NCI-H1417 (cell line): ENCODE measurements at regions not wholly inside any gene's neighbourhood (a gene's known extent, or its start where the extent isn't known, plus 50 kb on each side); places are given as distances from the start of the nearest gene placed in this dataset.
"Not testable (repeated sequence)": the region's sequence is repeated elsewhere in the genome, so short reads cannot be mapped to it uniquely, and the experiment has no call there.

Experiments used
- DNase-seq, 3 experiments: peaks; one replicate each; lab custom pipeline; 2025; lab: John Stamatoyannopoulos, UW

GRCh38 chr14:82963756-82964155 is 1430.1 kb upstream of the SEL1L start:
- no peak for DNase-seq

DNA sequence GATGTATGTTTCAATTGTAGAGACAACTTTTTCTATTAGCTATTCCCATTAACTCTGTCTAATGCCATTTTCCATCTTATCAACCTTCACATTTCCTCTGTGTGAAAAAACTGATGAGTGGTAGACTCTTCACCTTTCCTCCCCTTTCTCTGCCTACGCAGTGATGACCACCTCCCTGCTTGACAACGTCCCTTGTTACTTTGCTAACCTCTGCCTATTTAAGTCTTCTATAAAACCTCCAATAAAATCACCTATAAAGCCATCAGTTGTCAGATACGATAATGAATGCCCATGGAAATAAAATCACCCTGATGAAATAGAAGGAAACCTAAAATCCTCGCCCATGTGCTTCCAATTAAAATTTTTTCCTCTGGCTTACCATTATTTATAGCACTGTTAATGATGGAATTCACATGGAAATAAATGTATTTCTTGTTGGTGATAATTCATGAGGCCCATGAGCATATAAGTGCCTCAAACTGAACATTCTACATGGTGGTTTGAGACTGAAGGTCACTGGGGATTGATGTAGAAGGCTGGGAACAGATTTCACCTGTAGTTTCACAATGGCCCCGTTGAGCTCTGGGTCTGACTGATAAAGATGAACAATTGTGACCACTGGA is 1454.0 kb upstream of the SEL1L start:
- DNase-seq = no peak

DNA sequence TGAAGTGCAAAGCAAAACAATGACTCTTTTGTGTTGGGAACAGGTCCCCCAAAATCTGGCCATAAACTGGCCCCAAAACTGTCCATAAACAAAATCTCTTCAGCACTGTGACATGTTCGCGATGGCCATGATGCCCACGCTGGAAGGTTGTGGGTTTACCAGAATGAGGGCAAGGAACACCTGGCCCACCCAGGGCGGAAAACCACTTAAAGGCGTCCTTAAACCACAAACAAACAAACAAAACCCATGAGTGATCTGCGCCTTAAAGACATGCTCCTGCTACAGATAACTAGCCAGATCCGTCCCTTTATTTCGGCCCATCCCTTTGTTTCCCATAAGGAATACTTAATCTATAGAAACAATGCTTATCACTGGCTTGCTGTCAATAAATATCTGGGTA is 1460.9 kb upstream of the SEL1L start:
- not testable (repeated sequence) for DNase-seq

GRCh38 chr14:82999802-83000201 is 1466.1 kb upstream of the SEL1L start:
- DNase-seq = peak in 1 of 3 experiments; percentile 44

DNA sequence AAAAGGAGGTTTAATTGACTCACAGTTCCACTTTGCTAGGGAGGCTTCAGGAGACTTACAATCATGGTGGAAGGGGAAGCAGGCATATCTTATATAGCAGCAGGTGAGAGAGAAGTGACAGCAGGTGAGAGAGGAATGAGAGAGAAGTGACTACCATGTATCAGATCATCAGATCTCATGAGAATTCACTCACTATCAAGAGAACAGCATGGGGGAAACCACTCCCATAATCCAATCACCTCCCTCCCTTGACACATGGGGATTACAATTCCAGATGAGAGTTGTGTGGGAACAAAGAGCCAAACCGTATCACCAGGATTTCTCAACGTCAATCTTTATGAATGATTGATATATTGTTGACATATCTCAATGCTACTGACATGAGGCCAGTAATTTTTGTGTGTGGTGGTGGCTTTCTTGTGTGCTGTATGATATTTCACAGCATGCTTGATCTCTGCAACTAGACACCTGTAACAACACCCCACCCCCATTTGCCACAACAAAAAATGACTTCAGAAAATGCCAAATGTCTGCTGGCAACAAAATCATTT is 1470.9 kb upstream of the SEL1L start:
- no peak for DNase-seq

- DNase-seq = no peak
These were observed 1472.5 kb upstream of the SEL1L start for GRCh38 chr14:83006121-83006670.

- DNase-seq = not testable (repeated sequence)
These were observed 1473.4 kb upstream of the SEL1L start for GRCh38 chr14:83007052-83007451.

DNA sequence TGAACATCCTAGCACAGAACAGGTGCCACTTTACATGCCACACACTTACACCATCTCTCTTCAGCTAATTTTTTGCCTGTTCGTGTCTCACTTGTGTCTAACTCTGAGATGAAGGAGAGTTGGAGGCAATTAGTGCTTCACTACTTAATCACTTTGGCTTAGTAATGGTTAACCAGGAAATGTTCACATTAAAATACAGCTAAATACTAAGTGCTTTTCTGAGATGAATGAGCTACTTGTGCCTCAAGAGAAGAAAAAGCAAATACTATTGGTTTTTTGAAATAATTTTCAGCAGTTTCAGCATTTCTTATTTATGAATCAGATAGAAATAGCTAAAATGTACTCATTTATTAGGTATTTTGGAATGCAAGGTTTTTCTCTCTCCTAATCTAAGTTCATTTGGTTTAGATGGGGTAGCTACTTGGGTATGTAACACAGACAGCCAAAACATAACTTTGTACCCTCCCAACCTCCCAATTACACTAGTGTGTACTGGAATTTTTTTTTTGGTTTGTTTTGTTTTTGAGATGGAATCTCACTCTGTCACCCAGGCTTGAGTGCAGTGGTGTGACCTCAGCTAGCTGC is 1474.1 kb upstream of the SEL1L start:
- DNase-seq = no peak

DNA sequence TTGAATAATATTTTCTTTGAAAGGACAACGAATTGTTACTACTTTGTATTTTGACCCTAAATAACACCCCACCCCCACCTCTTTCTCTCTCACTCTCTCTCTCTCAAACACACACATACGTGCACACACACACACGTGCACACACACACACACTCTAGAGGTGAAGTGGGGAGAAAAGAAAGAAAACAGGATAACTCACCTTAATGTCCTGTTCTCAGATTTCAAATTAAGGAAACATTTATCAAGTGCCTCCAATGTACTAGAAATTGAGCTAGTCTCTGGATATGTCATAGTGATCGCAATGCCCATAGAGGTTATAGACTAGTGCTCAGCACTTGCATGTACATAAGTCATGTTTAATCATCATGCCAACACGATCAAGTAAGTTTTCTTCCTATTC is 1483.6 kb upstream of the SEL1L start:
- no peak for DNase-seq

DNA sequence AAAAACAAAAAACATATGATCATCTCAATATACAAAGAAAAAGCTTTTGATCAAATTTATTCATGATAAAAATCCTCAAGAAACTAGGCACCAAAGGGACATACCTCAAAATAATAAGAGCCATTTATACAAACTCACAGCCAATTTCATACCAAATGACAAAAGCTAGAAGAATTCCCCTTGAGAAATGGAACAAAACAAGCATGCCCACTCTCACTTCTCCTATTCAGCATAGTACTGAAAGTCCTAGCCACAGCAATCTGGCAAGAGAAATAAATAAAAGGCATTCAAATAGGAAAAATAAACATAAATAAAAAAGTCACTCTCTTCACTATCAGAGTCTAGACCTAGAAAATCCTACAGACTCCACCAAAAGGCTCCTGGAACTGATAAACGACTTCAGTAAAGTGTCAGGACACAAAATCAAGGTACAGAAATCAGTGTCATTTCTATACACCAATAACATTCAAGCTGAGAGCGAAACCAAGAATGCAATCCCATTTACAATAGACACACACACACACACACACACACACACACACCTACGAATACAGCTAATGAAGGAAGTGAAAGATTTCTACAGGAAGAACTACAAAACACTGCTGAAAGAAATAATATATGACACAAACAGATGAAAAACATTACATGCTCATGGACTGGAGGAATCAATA is 1486.2 kb upstream of the SEL1L start:
- no peak for DNase-seq

DNA sequence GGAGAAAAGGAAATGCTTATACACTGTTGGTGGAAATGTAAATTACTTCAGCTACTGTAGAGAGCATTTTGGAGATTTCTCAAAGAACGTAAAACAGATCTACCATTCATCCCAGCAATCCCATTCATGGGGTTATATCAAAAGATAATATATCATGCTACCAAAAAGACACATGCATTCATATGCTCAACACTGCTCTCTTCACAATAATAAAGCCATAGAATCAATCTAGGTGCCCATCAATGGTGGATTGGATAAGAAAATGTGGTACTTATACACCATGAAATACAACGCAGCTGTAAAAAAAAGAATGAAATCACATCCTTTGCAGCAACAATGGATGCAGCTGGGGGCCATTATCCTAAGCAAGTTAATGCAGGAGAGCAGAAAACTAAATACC is 1487.7 kb upstream of the SEL1L start:
- DNase-seq = no peak

DNA sequence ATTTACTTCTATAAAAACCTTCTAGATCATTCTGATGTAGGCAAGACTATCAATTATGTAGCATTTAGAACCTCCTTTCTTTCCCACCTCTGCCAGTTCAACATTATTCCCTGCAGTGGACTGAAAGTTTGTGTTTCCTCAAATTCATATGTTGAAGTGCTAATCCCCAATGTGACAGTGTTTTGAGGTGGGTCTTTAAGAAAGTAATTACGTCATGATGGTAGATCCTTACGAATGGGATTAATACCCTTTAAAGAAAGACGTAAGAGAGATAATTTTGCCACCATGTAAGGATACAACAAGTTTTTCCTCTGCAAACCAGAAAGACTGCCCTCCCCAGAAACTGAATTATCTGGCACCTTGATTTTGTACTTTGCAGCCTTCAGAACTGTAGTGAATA is 1489.7 kb upstream of the SEL1L start:
- DNase-seq = no peak

GRCh38 chr14:83041224-83041623 is 1507.6 kb upstream of the SEL1L start:
- DNase-seq = no peak

DNA sequence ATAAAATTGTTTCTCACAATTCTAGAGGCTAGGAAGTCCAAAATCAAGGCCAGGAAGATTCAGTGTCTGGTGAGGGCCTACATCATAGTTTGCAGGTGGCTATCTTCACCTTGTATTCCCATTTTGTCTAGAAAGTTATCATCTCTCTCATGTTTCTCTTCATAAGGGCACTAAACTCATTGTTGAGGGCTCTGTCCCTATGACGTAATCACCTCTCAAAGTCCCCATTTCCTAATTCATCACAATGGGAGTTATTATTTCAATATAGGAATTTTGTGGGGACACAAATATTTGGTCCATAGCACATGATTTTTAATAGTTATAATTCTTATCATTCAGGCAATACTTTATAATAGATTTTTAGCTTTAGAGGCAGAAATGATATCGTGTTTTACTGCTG is 1509.2 kb upstream of the SEL1L start:
- DNase-seq = no peak

DNA sequence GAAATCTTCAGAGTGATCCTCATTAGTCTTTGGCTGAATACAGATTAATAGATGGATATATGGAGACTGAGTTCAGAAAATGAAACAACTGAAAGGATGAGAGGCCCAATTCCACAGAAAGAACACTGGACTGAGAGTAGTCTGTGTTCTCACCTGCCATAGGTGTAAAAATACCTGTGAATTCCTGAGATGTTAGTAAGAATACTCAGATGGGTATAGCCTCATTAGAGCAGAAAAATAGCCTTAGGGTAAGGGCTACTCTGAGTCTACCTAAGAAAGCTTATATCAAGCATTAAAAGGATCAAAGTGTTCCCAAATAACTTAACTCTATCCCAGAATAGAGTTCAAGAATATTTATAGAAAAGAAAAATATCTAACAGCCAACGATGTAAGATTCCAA is 1510.3 kb upstream of the SEL1L start:
- no peak for DNase-seq

DNA sequence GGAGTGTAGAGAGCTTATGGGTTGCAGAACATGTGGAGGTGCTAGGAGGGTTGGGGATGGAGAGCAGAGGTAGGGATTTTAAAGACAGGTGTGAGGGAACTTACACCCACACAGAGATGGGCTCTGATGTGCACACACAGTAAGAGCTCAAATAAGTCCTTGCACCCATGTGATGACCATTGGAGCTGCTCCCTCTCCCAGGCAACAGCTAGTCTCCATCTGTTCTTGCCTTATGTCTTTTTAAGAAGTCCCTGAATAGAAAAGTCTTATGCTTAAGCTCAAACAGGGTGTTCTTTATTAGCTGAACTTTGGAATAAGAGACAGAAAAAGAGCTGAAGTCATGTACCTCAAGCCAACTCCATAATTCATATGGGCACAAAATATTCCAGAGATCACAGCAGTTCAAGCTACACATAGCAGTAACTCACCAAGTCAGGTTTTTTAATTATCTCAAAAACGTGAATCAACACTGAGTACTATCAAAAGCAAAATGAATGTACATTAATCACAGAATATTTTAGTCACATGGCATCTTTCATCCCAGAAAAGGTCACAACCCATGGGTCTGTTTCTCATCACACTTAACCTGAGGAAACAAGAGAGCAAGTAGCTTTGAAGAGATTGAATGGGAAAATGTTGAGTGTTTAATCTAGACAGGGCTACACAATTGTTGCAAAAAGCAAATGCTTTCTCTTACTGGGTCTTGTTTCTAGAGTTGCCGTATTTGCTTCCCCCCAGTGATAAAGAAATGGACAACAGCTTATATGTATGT is 1513.6 kb upstream of the SEL1L start:
- DNase-seq = no peak

- DNase-seq = no peak
These were observed 1519.5 kb upstream of the SEL1L start for GRCh38 chr14:83053022-83053710.

DNA sequence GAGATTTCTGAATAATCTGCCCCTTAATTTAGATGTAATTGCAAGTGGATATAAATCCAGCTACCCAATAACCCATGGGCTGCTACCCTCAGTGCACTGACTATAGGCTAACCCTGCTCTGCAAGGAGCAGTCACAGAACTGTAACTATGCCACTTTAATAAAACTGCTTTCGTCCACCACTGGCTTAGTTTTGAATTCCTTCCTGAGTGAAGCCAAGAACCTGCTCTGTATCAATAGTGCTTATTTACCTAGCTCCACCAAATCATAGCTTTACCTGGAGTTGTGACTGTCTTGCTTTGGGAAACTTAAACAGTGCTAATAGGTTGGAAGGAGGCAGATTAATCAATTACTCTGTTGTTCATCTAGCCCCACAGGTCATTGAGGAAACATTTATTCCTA is 1524.4 kb upstream of the SEL1L start:
- no peak for DNase-seq

DNA sequence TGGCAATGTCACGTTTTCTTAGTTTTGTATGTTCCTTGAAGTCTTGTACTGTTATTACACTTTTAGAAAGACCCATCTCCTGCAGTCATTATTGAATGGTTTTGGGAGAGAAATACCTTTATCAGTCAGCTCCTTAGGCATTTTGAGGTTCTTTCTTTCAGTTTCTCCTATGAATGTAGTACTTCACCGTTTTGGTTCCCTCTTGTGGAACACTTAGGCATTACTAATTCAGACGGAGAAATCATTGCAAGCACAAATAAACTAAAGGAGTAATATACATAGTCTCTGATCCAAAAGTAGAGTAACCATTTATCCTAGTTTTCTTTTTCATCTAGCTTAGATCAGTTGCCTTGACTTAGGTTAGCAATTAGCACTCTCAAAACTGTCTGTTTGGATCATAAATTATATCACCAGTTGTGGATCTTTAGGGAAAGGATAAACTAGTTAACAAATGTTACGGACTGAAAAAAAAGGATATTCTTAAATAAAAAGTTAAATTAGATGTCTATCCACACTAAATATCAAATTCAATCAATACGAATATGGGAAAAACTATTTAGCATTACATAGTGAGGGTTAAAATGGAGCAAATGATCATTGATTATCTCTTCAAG is 1538.3 kb upstream of the SEL1L start:
- peak in 2 of 3 experiments; percentile 24 to 68 for DNase-seq

DNA sequence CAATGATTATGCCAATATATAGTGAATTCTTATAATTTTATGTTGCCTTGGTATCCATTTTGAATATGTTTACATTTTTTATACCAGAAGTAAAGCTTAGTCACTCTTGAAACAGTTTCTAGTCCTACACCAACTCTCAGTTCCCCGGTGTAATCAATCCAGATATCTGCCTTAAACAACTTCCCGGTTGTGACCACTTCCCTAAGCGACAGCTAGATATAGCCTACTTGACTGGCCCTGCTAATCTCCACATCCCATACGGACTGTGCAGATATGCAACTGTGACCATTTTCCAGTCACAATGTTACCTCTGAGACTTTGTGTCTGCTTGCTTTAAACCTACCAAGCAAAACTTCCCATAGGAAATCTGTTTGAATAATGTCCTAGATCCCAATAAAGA is 1551.5 kb upstream of the SEL1L start:
- no peak for DNase-seq

DNA sequence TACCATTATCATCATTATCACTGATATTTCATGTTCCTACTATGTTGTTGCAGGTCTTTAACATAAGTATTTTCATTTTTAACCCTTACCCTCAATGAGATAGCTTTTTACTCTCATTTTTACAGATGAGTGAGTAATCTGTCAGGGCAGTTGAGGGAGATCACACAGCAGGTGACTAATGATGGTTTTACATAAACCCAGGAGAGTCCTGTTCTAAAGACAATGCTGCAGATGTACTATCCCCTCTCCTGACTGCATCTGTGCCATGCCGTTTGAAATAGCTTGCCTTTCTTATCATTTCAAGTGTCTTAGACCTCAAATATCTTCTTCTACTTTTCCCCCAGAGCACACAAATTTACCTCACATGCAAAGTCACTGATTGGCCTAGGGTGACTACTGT is 1552.1 kb upstream of the SEL1L start:
- peak in 1 of 3 experiments; percentile 43 for DNase-seq
